ENCODE measurements at regions not wholly inside any gene's neighbourhood (a gene's known extent, or its start where the extent isn't known, plus 50 kb on each side); places are given as distances from the start of the nearest gene placed in this dataset.

- no peak for DNase-seq
Observed at GRCh38 chr1:193771596-193771995, 585.2 kb upstream of the B3GALT2 start.

DNA sequence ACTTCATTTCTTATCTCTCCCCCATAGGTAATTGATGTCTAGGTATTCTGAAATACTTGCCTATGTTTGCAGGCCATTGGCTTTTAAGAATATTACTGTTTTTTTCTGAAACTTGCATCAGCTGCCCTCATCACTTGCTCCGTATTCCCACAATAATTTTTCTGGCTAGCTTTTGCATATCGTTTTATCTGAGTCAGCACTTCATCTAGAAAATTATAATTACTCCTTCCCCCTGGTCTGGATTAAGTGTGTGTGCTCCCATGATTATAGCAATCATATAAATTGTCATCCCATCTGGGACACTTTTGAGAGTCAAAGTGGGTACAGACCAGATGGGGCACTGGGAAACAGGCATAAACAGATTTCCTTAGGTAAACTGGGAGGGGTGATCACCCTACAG, 583.2 kb upstream of the B3GALT2 start:
- DNase-seq: no peak

DNA sequence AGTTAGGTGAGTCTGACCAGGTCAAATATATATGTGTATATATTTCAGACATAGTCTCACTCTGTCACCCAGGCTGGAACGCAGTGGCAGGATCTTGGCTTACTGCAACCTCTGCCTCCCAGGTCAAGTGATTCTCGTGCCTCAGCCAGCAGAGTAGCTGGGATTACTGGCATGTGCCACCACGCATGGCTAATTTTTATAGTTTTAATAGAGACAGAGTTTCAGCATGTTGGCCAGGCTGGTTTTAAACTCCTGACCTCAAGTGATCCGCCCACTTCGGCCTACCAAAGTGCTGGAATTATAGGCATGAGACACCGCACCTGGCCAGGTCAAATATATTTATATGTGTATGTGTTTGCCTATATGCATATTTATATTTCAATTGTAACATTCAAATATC, 581.5 kb upstream of the B3GALT2 start:
- DNase-seq: no peak

- no peak for DNase-seq
Observed at GRCh38 chr1:193766329-193766728, 579.9 kb upstream of the B3GALT2 start.

DNA sequence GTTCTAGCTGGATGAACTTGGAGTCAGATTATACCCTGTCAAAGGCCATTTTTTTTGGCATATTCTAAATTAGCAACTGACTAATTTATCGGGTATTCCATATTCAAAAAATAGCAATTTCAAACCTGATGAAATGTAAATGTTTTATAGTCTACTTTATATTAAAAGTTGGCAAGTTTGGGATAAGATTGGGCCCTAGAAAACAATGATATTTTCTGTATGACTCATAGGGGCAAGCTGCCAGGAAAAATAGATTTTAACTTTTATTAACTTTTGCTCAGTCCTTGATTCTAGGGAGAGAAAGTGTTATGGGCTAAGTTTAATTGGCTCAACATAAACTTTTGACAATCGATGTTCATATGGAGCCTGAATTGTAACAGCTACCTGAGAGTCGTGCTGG, 576.9 kb upstream of the B3GALT2 start:
- DNase-seq: no peak

DNA sequence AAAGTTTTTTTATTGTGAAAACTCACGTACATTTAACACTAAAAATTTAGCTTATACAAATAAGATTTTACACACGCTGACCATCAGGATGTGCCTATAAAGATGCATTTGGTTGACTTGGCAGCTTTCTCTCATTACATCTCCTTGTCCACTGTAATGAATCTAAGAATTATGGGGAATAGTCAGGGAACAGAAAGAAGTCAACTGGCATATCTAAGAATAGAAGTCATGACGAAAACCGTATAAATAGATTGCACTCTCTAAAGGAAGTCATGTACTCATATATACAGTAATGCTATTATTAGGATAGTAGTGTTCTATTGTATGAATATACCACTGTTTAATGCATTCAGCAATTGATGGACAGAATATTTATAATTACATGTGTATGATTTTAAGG, 575.8 kb upstream of the B3GALT2 start:
- DNase-seq: no peak

GRCh38 chr1:193755441-193755840, 569.0 kb upstream of the B3GALT2 start:
- no peak for DNase-seq

DNA sequence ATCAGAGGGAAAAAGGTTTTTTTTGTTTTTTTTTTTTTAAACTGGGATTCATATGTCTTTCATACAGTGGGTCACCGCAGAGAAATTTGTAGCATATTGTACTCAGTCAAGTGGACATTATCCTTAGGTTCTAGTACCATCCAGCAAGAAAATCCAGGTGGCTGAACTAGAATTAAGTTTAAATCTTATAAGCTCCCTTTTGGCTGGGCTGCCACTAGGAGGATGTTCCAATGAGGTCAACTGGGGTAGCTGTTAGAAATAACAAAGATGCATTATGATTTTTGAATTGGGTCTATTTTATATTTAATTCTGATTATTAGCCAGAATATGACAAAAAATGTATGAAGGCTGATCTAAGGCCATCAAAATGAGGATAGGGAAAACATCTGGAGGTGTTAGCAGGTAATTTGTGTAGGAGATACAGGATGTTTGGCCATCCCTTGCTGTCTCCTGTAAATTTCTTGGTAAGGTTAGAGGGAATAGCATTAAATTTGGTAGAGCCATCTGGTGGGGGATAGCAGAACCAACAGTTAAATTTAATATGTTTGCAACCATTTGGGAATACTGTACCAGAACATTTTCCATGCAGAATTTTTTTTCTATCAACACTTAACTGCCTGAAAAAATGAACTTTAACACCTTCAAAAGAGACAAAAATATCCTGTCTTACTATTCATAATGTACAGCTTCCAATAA, 568.5 kb upstream of the B3GALT2 start:
- DNase-seq: no peak

- DNase-seq: no peak
Observed at GRCh38 chr1:193754151-193754550, 567.7 kb upstream of the B3GALT2 start.

DNA sequence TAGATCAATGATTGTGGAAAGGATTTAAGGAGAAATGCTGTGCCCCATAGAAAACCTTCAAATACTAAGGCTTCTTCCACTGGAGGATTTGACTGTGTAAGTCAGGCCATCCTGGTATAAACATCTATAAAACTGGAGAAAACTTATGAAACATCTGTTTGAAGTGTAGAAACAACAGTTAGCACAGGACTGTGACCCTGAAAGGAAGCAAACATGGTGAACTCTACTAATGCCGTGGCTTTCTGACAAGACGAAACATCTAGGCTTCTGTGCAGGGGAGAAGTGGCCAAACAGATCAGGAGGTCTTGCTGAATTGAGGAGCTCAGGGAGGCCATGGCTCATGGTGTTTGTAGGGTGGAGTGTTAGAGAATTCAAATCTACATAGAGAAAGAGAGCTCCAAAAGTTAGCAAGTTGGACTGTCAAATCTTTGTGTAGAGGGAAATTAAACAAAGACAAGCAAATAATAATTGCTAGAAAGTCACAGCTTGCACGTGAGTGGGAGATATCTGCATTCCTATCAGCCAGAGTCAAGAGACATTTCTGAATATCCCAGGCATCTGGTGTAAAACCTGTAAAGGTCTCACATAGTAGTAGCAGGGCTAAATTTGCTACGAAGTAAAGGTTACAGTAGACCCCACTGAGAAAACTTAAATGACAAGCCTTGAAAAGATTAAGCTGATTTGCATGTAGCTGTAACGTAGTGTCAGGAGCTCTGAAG, 566.8 kb upstream of the B3GALT2 start:
- no peak for DNase-seq

DNA sequence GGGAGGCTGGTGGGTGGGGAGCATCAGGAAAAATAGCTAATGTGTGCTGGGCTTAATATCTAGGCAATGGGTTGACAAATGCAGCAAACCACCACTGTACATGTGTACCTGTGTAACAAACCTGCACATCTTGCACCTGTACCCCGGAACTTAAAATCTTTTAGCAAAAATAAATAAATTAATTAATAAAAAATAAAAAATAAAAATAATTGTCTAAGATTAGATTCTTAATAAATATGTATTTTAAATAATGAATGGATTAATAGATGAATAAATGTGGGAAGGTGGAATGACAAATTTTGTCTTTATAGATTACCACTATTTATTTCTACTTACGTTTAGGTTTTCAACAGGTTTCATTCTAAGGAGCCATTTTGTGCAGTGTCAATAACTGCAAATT, 563.5 kb upstream of the B3GALT2 start:
- no peak for DNase-seq

GRCh38 chr1:193747579-193747978, 561.2 kb upstream of the B3GALT2 start:
- DNase-seq: no peak

DNA sequence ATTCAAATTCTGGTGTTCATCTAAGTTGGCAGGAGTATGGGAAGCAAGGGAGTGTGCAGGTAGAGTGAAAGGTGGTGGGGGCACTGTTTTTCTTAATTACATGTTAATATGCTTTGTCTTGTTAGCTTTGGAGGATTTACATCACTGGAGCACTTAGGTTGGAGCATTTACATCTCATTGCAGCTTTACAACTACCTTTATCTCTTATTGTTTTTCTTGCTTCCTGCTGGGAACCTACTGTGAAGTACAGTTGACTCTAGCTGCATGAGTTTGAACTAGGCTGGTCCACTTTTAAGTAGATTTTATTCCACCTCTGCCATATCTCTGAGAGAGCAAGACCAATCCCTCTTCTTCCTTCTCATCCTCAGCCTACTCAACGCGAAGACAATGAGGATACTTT, 554.8 kb upstream of the B3GALT2 start:
- DNase-seq: no peak

GRCh38 chr1:193740762-193741161, 554.3 kb upstream of the B3GALT2 start:
- DNase-seq: no peak

DNA sequence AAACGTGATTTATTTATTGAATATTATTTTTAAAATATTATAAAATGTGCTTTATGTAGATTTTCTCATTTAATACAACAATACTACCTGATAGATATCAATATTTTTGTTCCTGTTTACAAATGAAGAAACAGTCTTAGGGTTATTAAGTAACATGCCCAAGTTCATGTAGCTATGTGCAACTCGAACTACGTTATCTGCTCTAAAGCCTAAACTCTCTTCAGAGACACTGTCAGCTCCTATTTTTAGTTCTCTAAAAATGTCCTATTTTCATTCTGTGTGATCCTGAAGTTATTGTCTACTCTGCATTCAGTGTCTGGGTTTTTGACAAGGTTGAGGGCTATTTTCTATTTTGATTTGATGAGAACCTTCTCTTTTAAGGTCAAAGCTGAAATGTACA, 550.1 kb upstream of the B3GALT2 start:
- no peak for DNase-seq

DNA sequence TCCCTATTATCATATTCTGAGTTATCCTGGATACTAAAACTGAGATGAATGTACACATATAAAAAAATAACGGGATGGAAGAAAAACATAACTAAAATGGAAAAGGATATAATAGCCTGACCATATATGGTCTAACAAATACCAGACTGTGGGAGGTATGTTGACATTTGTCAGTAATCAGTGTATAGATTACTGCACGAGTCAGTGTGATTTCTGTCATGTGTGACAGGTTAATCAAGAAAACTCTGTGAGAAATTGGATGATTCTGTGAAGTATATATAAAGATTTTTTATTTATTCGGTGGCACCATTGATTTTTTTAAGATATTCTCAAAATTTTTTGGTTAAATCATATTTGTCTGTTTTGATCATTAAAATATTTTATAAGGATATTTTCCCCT, 547.3 kb upstream of the B3GALT2 start:
- DNase-seq: no peak

GRCh38 chr1:193730017-193730416, 543.6 kb upstream of the B3GALT2 start:
- no peak for DNase-seq

DNA sequence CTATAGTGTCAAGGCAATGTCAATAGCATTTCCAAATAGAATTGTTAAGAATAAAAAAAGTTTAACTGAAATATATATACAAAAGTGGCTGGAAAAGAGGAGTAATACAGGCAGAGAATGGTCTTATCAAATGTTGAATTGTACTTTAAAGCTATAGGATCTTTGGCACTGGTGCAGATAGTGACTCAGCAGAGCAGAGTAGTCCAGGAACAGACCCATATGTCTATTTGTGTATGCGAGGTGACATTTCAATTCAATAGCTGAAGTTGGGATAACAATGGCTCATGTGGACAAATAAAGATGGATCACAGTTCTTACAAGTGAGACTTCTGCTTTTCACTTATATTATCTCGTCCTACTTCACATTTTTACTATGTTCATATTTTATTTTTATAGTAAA, 543.0 kb upstream of the B3GALT2 start:
- DNase-seq: no peak

DNA sequence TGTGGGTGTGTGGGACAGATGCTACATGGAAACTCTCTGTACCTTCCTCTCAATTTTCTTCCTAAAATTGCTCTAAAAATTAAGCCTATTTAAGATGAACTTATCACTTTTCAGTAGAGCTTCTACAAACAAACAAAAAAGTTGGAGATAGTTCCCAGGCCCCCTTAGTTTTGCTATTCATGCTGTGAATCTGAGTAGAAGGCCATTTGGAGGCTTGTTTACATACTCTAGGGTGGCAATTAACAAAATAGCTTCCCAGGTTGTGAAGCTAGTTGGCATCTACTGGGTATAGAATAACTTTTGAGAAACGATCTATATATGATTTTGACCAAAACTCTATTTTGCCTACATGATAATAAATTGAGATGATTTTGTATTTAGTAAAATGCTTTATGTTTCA, 541.4 kb upstream of the B3GALT2 start:
- no peak for DNase-seq

GRCh38 chr1:193726722-193727121, 540.3 kb upstream of the B3GALT2 start:
- no peak for DNase-seq

GRCh38 chr1:193712392-193712791, 526.0 kb upstream of the B3GALT2 start:
- no peak for DNase-seq

DNA sequence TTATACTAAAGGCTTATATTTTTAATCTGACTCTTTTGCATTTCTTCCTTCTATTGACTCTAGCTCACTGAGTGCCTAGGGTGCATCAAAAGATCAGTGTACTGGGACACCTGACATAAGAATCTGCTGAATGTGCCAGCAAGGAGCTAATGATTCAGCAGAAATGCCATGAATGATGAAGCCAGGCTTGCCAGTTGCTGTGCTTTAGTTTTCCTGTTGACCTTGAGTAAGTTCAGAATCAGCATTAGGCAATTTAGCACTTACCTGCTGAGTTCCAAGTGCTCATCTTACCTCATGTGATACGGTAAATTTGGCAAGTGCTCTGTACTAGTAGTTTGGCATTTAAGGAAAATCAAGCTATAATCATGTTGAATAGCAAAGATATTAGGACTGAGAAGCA, 523.2 kb upstream of the B3GALT2 start:
- no peak for DNase-seq

- no peak for DNase-seq
Observed at GRCh38 chr1:193707271-193708021, 521.0 kb upstream of the B3GALT2 start.
